Fibroblast of mammary gland (primary cell): ENCODE measurements at regions not wholly inside any gene's neighbourhood (a gene's known extent, or its start where the extent isn't known, plus 50 kb on each side); places are given as distances from the start of the nearest gene placed in this dataset.

ENCODE experiments used
- DNase-seq: peaks from one replicate; pipeline ENCODE4 v3.0.0-alpha.2; 2010; ENCODE audit warnings: low read depth
- H3K4me3 ChIP-seq: 2 replicates; pipeline ENCODE4 v1.5.1; 2011; ENCODE audit warnings: low read depth, mild to moderate bottlenecking, low read length, moderate library complexity; ENCODE audit not compliant: control insufficient read depth
- CTCF ChIP-seq: conservative IDR thresholded peaks from 2 replicates; pipeline ENCODE4 v1.5.1; 2011; ENCODE audit warnings: low read depth, low read length, inconsistent platforms; ENCODE audit not compliant: control insufficient read depth, insufficient read depth

- DNase-seq, result peak; percentile 12
- H3K4me3 ChIP-seq, result no peak overlapping the region
- peak; percentile 19 for TF ChIP-seq CTCF
These were observed 104.5 kb upstream of the AGA start for GRCh38 chr4:177546745-177547144.

- DNase-seq, result no peak
- H3K4me3 ChIP-seq, result no peak overlapping the region
- TF ChIP-seq CTCF, result no peak
These were observed 105.7 kb upstream of the AGA start for GRCh38 chr4:177547985-177548384.

GRCh38 chr4:177555007-177555574, 112.9 kb upstream of the AGA start:
- H3K4me3 ChIP-seq, result no peak overlapping the region
- DNase-seq, result peak; percentile 46
- peak; percentile 76 for TF ChIP-seq CTCF

GRCh38 chr4:177557416-177557815, 115.2 kb upstream of the AGA start:
- no peak for TF ChIP-seq CTCF
- no peak for DNase-seq
- H3K4me3 ChIP-seq, result no peak overlapping the region

- no peak for DNase-seq
- H3K4me3 ChIP-seq, result no peak overlapping the region
- TF ChIP-seq CTCF, result no peak
These were observed 116.8 kb upstream of the AGA start for GRCh38 chr4:177558995-177559394.

GRCh38 chr4:177562163-177562562, 119.9 kb upstream of the AGA start:
- TF ChIP-seq CTCF, result no peak
- DNase-seq, result no peak
- no peak overlapping the region for H3K4me3 ChIP-seq

GRCh38 chr4:177562859-177563258, 120.6 kb upstream of the AGA start:
- DNase-seq, result no peak
- H3K4me3 ChIP-seq, result no peak overlapping the region

More at GRCh38 chr4:177562859-177563258, 120.6 kb upstream of the AGA start:
- TF ChIP-seq CTCF, result no peak
